Superior temporal gyrus (tissue), 1 donor: ENCODE measurements at regions not wholly inside any gene's neighbourhood (a gene's known extent, or its start where the extent isn't known, plus 50 kb on each side); places are given as distances from the start of the nearest gene placed in this dataset.
"Not testable (repeated sequence)": the region's sequence is repeated elsewhere in the genome, so short reads cannot be mapped to it uniquely, and the experiment has no call there.

Source experiments
- DNase-seq: peaks from one replicate; pipeline ENCODE4 v3.0.0-alpha.2; 2016; ENCODE audit errors: extremely low spot score

- DNase-seq = no peak
Measured at GRCh38 chr1:187038784-187039183, 210.0 kb downstream of the PLA2G4A start.

- no peak for DNase-seq
Measured at GRCh38 chr1:187041104-187041503, 212.4 kb downstream of the PLA2G4A start.

GRCh38 chr1:187042538-187042937 is 213.8 kb downstream of the PLA2G4A start:
- DNase-seq = no peak

- not testable (repeated sequence) for DNase-seq
Measured at GRCh38 chr1:187043433-187043832, 214.7 kb downstream of the PLA2G4A start.

- DNase-seq = no peak
Measured at GRCh38 chr1:187044411-187044810, 215.7 kb downstream of the PLA2G4A start.

- DNase-seq = no peak
Measured at GRCh38 chr1:187045371-187045770, 216.6 kb downstream of the PLA2G4A start.

- no peak for DNase-seq
Measured at GRCh38 chr1:187046293-187046692, 217.5 kb downstream of the PLA2G4A start.

- no peak for DNase-seq
Measured at GRCh38 chr1:187047298-187047697, 218.5 kb downstream of the PLA2G4A start.

GRCh38 chr1:187051618-187052232 is 223.0 kb downstream of the PLA2G4A start:
- peak; percentile 89 for DNase-seq

- no peak for DNase-seq
Measured at GRCh38 chr1:187053876-187054275, 225.1 kb downstream of the PLA2G4A start.

GRCh38 chr1:187054862-187055757 is 226.4 kb downstream of the PLA2G4A start:
- no peak for DNase-seq

- no peak for DNase-seq
Measured at GRCh38 chr1:187063271-187063670, 234.5 kb downstream of the PLA2G4A start.

GRCh38 chr1:187067160-187067559 is 238.4 kb downstream of the PLA2G4A start:
- no peak for DNase-seq

GRCh38 chr1:187070076-187070475 is 241.3 kb downstream of the PLA2G4A start:
- DNase-seq = no peak

- not testable (repeated sequence) for DNase-seq
Measured at GRCh38 chr1:187072262-187073034, 243.7 kb downstream of the PLA2G4A start.

- DNase-seq = not testable (repeated sequence)
Measured at GRCh38 chr1:187073035-187073560, 244.3 kb downstream of the PLA2G4A start.

GRCh38 chr1:187073634-187074245 is 245.0 kb downstream of the PLA2G4A start:
- not testable (repeated sequence) for DNase-seq

- no peak for DNase-seq
Measured at GRCh38 chr1:187074445-187075048, 245.8 kb downstream of the PLA2G4A start.

GRCh38 chr1:187076922-187077321 is 248.2 kb downstream of the PLA2G4A start:
- no peak for DNase-seq

- no peak for DNase-seq
Measured at GRCh38 chr1:187078321-187078720, 249.6 kb downstream of the PLA2G4A start.

- DNase-seq = no peak
Measured at GRCh38 chr1:187078916-187079315, 250.2 kb downstream of the PLA2G4A start.
